HG03196 (cell line): ENCODE measurements at regions not wholly inside any gene's neighbourhood (a gene's known extent, or its start where the extent isn't known, plus 50 kb on each side); places are given as distances from the start of the nearest gene placed in this dataset.
"Not testable (repeated sequence)": the region's sequence is repeated elsewhere in the genome, so short reads cannot be mapped to it uniquely, and the experiment has no call there.

Experiments
- ATAC-seq: cut with Tn5 transposase; IDR thresholded peaks from one replicate; pipeline ENCODE4 v1.9.1; 2021; ENCODE audit not compliant: unreplicated experiment

DNA sequence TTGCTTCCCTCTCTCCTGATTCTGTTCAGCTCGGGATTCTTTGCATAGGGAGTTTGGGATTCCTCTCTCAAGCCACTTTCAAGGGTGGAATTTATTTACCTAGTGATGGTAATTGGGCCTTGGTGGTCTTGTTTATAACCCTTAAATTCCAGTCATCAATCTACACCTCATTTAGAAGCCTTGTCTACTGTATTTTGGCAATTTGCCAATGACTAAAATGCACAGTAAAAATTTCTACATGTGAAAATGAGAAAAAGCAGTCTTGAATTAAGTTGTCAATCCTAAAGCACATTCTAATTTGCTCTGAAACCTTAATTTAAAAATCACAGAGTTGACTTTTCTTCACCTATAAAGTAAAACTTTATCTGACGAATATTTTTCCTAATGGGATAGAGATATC, 749.2 kb upstream of the CRIM1 start:
- ATAC-seq = no peak

DNA sequence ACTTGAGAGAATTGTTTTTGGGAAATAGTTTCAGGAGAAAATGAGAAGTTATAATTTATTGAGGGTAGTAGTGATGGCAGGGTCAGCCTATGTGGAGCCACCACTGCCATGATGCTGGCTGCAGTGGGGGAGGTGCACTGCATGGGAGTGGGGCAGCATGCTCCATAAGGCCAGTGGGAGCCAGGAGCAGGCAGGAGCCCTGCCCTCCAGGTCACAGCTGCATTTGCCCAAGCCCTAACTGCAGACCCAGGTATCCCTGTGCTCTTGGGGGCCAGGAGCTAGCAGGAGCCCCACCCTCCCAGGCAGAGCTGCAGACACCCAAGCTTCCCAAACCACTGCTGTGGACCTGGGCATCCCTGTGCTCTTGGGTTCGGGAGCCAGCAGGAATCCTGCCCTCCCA, 757.3 kb upstream of the CRIM1 start:
- no peak for ATAC-seq

DNA sequence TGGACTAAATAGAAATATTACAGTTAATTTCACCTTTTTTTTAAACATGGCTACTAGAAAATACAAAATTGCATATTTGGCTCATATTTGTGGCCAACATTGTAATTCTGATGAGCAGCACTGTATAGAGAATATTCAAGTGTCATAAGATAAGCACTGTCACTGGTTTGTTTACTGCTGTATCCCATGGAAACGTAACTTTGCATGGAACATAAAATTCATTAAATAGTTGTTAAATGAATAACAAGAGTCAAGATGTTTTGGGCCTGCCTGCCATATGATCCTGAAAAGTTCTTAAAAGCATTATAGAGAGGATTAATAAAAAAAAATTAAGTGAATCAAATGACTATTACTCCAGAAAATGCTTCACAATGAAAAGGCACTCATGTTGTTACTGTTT, 763.7 kb upstream of the CRIM1 start:
- no peak for ATAC-seq

DNA sequence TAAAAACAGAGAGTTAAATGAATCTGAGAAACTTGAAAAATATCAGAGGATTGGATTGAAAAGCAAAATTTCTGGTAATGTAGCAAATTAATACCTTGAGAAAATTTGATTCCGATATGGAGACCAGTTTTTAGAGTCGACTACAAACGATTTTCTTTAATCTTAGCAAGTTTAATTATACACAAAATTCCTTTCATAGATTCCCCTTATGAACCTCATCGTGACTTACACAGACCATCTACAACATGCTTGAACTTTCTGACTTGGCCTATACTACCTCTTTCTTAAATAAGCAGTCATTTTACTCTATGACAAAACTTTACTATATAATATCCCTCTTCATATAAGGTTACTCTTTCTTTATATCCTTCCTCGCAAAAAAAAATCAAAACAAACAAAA, 769.6 kb upstream of the CRIM1 start:
- no peak for ATAC-seq

DNA sequence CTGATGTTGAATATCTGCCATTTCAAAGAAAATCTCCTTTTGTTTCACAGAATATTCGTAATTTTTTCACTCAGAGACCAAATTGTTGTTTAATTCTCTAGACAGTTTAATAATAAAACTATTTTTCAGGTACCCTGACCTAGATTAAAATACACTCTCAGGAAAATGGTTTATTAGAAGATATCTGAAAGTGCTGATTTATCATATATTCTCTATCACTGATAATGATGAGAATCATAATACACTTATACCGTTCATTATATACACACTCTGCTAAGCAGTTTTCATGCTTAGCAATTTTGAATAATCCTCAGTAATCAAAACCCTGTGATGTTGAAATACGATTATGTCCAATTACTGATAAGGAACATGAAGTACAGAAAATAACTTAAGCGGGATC, 772.9 kb upstream of the CRIM1 start:
- no peak for ATAC-seq

DNA sequence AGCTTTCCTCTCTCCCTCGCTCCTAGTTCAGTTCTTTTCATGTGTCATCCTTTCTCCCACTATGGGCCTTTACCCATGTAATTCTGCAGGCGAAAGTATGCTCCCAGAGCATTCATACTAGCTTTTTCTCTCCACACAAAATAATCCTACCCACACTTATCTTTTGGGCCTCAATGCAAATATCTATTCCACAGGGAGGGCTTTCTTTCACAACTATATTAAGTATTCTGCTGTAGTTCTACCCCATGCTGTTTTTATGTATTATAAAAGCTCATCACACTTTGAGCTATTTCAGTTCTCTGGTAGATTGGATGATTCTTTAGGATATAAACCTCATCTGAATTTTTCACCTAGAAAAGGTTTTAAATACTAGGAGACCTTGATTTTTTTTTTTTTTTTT, 774.6 kb upstream of the CRIM1 start:
- ATAC-seq = no peak

DNA sequence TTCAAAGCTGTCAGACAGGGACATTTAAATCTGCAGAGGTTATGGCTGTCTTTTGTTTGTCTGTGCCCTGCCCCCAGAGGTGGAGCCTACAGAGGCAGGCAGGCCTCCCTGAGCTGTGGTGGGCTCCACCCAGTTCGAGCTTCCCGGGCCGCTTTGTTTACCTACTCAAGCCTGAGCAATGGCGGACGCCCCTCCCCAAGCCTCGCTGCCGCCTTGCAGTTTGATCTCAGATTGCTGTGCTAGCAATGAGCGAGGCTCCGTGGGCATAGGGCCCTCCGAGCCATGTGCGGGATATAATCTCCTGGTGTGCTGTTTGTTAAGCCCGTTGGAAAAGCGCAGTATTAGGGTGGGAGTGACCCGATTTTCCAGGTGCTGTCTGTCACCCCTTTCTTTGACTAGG, 787.0 kb upstream of the CRIM1 start:
- ATAC-seq = not testable (repeated sequence)

DNA sequence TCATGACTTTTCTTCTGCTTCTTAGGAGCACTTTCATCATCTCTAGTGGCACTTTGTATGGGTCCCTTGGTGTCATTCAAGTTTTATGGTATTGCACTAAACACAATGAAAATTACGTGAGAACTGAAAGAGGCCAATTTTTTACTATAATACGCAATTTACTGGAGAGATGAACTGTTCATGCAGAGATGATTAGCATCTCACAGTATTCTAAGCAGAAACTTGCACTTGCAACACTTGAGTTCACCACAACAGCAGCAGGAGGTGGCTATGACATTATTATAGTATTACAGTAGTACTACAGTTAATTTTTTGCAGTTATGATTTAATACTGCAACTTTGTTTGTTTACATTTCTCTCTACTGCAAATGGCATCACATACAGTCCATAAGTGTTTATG, 793.1 kb upstream of the CRIM1 start:
- no peak for ATAC-seq

DNA sequence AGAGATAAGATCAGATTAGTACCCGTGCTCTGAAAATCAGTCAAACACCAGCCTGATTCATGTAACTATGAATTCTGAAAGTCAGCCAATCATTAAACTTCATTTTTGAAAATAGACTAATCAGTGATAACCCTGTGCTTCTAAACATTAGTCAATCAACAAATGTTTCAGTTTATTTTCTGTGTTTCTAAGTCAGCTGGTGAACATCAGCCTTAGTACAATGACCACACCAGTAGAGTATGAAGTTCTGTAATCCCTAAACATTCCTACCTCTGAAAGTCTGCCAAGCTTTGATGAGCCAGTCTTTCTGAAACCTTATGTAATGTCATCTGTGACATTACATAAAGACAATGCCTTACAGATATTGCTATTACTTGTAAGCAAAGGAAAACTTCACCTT, 807.4 kb upstream of the CRIM1 start:
- no peak for ATAC-seq

DNA sequence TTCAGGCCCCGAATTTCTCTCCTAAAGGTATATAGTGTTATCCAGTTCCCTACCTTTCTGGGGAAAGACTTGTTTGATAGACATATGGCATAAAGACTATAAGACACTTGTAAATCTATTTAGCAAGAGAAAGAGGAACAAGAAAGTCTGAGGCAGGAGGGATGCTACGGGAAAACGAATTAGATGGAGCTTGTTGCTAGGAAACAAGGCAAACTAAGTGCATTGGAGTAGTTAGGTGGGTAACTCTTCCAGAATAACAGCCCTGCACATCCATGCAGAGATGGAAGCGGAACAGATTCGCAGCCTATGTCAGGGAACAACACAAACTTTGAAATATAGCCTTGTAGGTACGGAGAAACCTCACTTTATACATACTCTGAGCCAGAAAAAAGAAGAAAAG, 810.3 kb upstream of the CRIM1 start:
- ATAC-seq = no peak

DNA sequence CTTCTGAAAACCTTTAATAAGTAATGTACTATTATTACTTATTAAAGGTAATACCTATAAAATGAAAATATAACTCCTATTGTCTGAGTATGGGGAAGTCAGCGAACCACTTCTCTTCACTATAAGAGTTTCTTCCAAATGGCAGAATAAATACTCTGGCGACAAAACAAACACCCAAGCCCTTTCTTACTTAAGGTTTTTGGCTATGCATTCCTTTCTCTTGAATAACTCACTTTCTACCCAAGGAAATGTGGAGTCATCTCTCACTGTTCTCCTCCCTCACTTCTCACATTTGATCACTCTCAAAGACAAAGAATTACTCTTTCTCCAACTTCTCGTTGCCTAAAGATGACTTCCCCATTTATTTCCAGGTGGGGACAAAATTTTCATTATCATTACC, 816.8 kb upstream of the CRIM1 start:
- no peak for ATAC-seq

DNA sequence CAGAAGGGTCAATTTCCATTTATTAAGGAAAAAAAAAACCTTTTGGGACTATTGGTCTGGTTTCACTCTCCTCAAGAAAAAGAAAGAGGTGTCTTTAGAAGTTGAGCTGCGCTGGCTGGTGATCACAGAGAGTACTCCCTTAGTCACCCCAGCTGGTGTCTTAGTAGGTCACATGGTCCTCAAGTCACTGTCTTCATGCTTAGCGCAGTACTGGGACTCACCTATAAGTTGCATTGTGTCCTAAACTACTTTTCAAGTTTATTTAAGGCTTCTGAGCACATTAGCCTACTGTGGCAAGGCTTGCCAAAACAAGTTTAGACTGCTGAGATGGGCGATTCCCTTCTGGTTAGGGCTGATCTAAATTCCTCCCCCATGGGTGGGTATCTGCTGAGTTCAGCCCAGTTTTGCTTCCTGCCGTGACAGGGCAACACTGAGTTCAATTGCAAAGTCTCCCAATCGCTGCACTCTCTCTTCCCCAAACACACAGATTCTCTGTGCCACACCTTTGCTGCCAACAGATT, 824.9 kb upstream of the CRIM1 start:
- ATAC-seq = no peak

DNA sequence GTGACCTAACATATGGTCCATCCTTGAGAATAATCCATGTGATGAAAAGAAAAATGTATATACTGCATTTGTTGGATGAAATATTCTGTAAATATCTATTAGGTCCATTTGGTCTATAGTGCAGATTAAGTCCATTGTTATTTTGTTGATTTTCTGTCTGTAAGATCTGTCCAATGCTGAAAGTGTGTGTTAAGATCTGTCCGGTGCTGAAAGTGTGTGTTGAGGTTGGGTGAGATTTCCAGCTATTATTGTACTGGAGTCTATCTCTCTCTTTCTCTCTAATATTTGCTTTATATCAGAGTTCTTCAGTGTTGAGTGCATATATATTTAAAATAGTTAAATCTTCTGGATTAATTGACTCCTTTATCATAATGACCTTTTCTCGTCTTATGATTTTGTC, 828.8 kb upstream of the CRIM1 start:
- no peak for ATAC-seq

DNA sequence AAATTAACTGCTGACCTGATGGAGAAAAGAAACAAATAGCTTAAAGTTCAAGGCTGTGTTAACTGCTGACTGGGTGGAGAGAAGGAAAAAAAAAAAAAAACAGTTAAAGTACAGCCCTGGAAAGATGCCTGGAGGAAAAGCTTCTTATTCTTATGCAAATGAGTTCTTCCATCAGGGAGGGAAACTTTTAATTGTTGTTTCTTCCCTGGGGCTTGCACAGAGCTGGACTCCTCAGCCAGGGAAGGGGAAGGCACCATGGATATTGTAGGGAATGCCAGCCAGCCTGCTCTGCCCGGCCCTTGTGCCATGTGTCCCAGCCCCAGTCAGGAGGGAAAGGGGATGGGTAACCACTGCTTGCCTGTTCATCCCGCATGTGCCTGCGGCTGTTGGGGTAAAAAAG, 833.1 kb upstream of the CRIM1 start:
- ATAC-seq = no peak

DNA sequence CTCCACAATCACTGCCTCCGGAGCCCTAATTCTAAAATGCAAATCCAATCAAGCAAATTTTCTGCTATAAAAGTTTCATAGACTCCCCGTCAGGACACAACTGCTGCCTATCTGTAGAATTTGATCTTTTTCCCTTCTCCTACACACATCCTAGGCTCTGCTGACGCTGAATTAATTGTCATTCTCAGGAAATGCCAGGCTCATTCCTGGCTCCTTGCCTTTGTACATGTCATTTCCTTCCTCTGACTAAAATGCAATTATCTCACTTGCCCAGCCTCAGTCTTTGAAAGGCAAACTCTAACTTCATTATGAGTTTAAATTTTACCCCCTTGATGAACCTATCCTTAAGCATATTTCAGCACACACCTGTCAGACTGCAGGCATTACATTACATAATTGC, 844.9 kb upstream of the CRIM1 start:
- no peak for ATAC-seq

DNA sequence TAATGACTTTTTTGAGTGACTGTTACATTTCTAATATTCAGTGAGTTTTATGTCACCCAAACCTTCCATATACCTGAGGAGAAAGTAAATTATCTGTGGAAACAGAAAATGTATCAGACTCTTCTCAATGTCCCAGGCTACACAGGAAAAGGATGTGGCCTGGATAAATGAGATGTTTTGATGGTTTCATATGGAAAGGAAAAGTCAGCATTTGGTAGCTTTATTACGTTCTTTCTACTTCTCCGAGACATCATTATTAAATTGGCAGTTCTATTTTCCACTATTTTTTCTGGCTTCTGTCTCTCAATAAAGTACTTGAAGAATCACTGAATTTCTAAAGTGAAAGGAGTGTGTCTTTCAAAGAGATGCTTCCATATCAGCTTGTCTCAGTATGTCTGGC, 847.0 kb upstream of the CRIM1 start:
- ATAC-seq = no peak

DNA sequence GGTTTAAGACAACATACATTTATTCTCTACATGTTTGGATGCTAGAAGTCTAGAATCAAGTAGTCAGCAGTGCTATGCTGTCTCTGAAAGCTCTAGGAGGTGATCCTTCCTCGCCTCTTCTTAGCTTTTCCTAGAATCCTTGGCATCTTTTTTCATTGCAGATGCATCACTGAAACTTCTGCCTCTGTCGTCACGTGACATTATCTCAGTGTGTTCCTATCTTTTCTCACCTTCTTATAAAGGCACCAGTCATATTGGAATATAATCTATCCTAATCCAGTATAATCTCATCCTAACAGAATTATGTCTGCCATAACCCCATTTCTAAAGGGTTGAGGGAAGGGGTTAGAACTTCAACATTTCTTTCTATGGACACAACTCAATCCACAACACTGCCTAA, 851.2 kb upstream of the CRIM1 start:
- ATAC-seq = no peak

DNA sequence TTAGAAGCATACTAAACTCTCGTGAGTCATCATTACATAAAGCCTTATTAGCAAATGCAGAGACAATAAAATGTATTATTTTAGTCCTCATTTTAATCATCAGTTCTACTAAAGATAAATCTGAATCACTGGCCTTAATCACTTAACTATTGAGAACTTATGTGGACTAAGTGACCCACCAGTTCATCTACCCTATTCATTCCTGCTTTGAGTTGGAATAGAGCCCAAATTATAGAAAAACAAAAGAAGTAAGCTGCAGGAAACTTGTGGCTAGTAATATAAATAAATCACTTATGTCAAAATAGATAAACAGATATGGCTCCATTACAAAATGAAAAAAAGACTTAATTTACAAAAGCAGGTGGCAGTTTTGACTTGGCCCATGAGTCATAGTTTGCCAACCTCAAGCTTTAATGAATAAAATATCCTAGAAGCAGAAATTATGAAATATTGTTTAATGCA, 851.8 kb upstream of the CRIM1 start:
- ATAC-seq = no peak

DNA sequence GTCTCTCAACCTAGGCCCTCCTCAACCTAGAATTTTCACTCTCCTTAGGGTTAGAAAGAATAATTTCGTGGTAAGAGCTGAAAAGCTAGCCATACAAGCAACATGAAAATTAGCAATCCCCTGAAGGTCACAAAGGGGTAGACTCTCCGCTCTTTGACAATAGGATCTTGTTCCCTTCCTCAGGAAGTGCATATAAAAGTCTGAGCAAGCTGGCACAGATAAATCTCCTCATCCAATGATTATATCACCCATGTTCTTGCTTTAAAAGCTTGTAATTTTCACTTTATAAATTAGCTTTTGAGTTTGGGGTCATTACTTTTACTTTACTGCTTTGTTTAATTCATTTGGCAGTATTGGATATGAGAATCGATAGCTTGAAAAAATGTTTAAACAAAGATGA, 852.3 kb upstream of the CRIM1 start:
- ATAC-seq = no peak

DNA sequence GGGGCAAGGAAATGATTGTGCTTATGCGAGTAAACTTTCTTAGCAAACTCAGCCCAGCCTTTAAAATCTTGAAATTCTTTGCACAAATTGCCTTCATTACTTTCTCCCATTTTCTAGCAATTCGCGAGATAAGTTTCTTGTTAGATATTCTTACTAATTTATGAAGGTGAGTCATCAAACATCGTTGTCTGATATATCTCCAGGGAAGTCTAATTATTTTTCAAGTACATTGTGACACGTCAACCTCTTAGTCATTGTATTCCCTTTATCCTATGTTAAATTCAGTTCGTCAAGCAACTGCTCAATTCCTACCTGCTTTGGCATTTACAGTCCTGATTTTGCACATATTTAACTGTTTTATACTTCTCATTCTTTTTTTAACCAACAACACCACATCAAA, 854.5 kb upstream of the CRIM1 start:
- ATAC-seq = no peak

DNA sequence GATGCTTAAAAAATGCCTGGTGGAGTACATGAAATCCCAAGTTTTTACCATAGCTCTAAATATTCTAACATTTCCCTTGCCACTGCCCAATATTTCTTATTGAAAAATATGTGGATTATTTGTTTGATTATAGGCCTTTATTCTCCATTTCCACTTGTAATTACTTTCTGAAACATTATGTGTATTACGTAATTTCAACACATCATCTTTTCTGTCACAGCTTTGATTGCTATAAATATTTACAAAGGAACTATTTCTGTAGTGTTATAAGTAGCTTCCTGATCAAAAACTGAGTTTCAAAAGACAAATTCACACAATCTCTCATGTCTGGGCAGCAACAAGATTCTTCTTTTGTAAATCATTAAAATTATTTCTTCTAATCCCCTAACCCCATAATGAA, 859.6 kb upstream of the CRIM1 start:
- ATAC-seq = no peak

DNA sequence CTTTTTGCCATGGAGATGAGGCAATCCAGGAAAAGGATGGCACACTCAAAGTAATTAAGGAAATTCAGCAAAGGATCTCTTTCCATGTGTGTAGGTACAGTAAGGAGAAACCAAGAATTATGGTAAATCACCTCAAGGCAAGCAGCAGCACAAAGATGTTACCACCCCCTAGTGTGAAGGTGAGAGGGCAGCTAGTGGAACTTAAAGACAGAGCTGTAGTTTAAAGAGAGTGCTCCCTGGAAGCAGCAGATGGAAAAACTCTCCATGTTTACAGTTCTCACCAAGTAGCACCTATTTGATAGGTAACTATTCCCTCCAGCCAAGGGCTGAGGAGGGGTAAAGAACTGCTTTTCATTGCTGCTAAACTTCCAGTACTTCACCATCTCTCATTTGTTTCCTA, 860.4 kb upstream of the CRIM1 start:
- no peak for ATAC-seq

DNA sequence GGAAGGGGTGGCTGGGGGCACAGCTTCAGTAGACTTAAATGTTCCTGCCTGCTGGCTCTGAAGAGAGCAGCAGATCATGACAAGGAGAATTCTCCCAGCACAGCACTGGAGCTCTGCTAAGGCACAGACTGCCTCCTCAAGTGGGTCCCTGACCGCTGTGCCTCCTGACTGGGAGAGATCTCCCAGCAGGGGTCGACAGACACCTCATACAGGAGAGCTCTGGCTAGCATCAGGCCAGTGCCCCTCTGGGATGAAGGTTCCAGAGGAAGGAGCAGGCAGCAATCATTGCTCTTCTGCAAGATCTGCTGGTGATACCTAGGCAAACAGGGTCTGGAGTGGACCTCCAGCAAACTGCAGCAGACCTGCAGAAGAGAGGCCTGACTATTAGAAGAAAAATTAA, 877.5 kb upstream of the CRIM1 start:
- not testable (repeated sequence) for ATAC-seq

DNA sequence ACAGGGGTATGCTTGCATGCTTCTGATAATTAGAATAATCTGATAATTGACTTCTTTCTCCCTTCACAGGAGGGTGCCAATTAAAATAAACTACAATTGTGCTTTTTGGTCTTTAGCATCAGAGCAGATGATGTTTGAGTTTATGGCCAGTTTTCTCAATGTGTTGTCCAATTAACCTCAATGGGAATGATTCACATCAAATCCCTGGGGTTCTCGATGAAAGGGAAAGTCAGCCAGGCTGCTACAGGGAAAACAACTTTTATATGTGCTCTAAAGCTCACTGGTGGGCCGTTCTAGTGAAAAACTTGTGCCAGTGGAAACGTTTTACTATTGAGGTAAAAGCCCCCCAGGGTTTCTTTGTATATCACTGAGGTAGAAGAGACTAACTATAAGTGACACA, 887.3 kb upstream of the CRIM1 start:
- no peak for ATAC-seq
